DND-41 (cell line): ENCODE measurements at regions not wholly inside any gene's neighbourhood (a gene's known extent, or its start where the extent isn't known, plus 50 kb on each side); places are given as distances from the start of the nearest gene placed in this dataset.

ENCODE experiments used
- ATAC-seq: fragments of 200-7000 bp; cut with Tn5 transposase; 3 replicates; pipeline ENCODE4 v1.9.1; 2021; ENCODE audit warnings: low read depth; ENCODE audit not compliant: insufficient read depth
- DNase-seq: peaks from one replicate; pipeline ENCODE4 v3.0.0-alpha.2; 2020
- H2AFZ ChIP-seq: 2 replicates; pipeline ENCODE4 v1.6.0; 2012; ENCODE audit warnings: low read depth, low read length
- H3K27ac ChIP-seq: 2 replicates; pipeline ENCODE4 v1.5.1; 2012; ENCODE audit warnings: low read length, inconsistent platforms
- H3K27me3 ChIP-seq: fragments of 200-600 bp; sonication (generic); 2 replicates; pipeline ENCODE4 v1.6.0; 2012; ENCODE audit warnings: low read length, mild to moderate bottlenecking, inconsistent platforms; ENCODE audit not compliant: insufficient read depth, poor library complexity
- H3K36me3 ChIP-seq: 2 replicates; pipeline ENCODE4 v1.5.1; 2012; ENCODE audit warnings: low read length, inconsistent platforms; ENCODE audit not compliant: insufficient read depth
- H3K4me1 ChIP-seq: 2 replicates; pipeline ENCODE4 v1.5.1; 2012; ENCODE audit warnings: mild to moderate bottlenecking, low read length; ENCODE audit not compliant: insufficient read depth
- H3K4me2 ChIP-seq: 2 replicates; pipeline ENCODE4 v1.6.0; 2012; ENCODE audit warnings: mild to moderate bottlenecking, moderate library complexity, low read length, inconsistent platforms; ENCODE audit not compliant: insufficient read depth
- H3K4me3 ChIP-seq, 2 experiments: fragments of 200-600 bp in 1 of 2; shearing (Covaris generic) in 1 of 2; 2 replicates each; pipeline ENCODE4 v1.5.1; 2012 to 2016; ENCODE audit warnings: inconsistent platforms in 2 of 2, low read length in 2 of 2, mild to moderate bottlenecking in 2 of 2, low read depth in 1 of 2, moderate library complexity in 1 of 2
- H3K79me2 ChIP-seq: 2 replicates; pipeline ENCODE4 v1.6.0; 2012; ENCODE audit warnings: low read length, inconsistent platforms; ENCODE audit not compliant: insufficient read depth
- H3K9ac ChIP-seq: 2 replicates; pipeline ENCODE4 v1.6.0; 2012; ENCODE audit warnings: low read depth, mild to moderate bottlenecking, inconsistent platforms, low read length, moderate library complexity
- H3K9me3 ChIP-seq: 2 replicates; pipeline ENCODE4 v1.5.1; 2012; ENCODE audit warnings: low read length, moderate library complexity, mild to moderate bottlenecking, inconsistent platforms; ENCODE audit not compliant: insufficient read depth, severe bottlenecking
- H4K20me1 ChIP-seq: 2 replicates; pipeline ENCODE4 v1.6.0; 2012; ENCODE audit warnings: low read length; ENCODE audit not compliant: insufficient read depth
- EZH2 ChIP-seq: IDR thresholded peaks from 3 replicates; pipeline ENCODE4 v1.6.1; 2012; ENCODE audit warnings: borderline replicate concordance, low read depth, mild to moderate bottlenecking, moderate library complexity, low read length, inconsistent platforms; ENCODE audit not compliant: severe bottlenecking
- TF ChIP-seq, protein P1 (sequence below): IDR thresholded peaks from 2 replicates; pipeline ENCODE4 v1.5.1; 2012; ENCODE audit warnings: borderline replicate concordance, low read length, moderate library complexity, mild to moderate bottlenecking; ENCODE audit not compliant: poor library complexity, severe bottlenecking; ENCODE audit errors: extremely low read depth

DNA sequence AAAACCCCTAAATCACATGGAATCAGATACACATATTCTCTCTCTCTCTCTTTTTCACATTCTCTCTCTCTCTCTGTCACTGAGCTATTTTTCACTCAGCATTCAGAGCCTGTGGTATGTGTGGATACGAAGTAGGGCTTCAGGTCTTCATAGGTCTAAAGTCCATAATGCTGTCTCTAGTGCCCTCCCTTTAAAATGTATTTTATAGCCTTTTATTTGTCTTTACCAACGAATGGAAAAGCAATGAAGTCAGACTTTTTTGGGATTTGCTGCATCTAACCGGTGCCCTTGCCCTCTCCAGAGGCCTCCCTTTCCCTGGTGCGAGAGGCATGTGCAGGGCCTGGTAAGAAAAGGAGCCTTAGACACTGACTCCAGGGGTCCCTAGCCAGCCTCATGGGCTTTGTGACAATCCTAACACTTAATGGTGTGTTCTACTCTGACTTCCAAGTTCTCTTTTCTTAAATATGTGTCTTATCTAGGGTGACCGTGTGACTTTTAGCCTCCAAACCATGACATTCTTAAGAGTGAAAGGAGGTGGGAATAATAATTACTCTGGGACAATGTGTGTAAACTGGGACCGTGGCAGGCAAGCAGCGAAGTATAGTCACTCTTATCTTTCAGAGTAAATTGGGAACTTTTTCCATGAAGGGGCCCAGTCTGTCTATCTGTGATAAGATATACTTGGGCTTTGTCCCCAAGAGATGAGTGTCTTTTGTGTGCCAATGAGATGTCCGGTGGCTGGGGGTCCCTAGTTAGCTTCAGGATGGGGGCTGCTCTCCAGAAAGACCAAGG is 101.1 kb downstream of the B3GNT2 start:
- H3K27me3 ChIP-seq = no peaks in the 10 kb centered on the region
- ATAC-seq (no peak), DNase-seq (no peak)
- H4K20me1 ChIP-seq = no peaks in the 10 kb centered on the region
- H2AFZ ChIP-seq = no peak overlapping the region
- H3K4me1 ChIP-seq = no peaks in the 10 kb centered on the region
- TF ChIP-seq, protein P1, sequence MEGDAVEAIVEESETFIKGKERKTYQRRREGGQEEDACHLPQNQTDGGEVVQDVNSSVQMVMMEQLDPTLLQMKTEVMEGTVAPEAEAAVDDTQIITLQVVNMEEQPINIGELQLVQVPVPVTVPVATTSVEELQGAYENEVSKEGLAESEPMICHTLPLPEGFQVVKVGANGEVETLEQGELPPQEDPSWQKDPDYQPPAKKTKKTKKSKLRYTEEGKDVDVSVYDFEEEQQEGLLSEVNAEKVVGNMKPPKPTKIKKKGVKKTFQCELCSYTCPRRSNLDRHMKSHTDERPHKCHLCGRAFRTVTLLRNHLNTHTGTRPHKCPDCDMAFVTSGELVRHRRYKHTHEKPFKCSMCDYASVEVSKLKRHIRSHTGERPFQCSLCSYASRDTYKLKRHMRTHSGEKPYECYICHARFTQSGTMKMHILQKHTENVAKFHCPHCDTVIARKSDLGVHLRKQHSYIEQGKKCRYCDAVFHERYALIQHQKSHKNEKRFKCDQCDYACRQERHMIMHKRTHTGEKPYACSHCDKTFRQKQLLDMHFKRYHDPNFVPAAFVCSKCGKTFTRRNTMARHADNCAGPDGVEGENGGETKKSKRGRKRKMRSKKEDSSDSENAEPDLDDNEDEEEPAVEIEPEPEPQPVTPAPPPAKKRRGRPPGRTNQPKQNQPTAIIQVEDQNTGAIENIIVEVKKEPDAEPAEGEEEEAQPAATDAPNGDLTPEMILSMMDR = no peak
- no peak overlapping the region for H3K27ac ChIP-seq
- H3K79me2 ChIP-seq = no peaks in the 10 kb centered on the region
- no peaks in the 10 kb centered on the region for H3K36me3 ChIP-seq
- no peak overlapping the region for H3K4me2 ChIP-seq
- H3K9ac ChIP-seq = no peak overlapping the region
- no peak overlapping the region for H3K4me3 ChIP-seq
- no peaks in the 10 kb centered on the region for H3K9me3 ChIP-seq

DNA sequence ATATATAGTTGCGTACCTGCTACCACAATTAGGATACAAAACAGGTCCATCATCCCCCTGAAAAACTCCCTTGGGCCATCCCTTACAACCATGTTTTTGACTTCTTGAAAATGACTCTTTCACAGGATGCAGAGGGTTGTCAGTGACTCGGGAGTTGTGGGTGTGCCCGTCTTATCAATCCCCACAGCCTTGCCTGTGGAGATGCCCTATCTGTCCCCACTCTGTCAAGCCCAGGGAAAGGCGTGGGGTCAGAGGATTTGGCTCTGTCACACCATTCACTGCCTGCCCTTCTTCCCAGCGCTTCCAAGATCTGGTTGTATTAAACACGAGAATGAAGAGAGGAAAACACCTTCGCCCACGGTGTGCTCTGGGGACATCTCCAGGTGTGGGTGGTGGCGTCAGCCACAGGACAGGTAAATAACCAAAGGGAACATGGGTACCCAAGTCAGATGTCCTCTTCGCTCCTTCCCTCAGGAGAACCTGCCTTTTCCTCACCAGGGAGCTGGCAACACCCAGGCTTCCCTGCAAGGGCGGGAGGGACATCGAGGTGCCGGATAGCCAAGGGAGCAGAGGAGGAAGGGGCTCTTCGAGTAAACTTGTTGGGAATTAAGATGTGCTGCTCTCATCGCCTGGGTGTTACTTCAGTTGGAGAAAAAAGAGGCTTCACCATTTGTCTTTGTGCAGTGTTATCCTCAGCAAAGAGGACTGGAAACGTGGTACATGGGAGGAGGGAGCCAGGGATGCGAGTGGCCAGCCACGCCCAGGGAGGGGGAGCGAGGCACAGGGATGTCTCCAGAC is 100.3 kb downstream of the B3GNT2 start:
- Histone ChIP-seq H3K4me2 (no peak overlapping the region), H2AFZ (no peak overlapping the region), H3K27ac (no peak overlapping the region), H3K79me2 (no peaks in the 10 kb centered on the region), H3K27me3 (no peaks in the 10 kb centered on the region), H3K4me1 (no peaks in the 10 kb centered on the region), H3K9ac (no peak overlapping the region), H3K36me3 (no peaks in the 10 kb centered on the region), H3K4me3 (no peak overlapping the region), H3K9me3 (no peaks in the 10 kb centered on the region), H4K20me1 (no peaks in the 10 kb centered on the region)
- TF ChIP-seq, protein P1 = no peak
- TF ChIP-seq EZH2 = no peak
- ATAC-seq (no peak), DNase-seq (no peak)

DNA sequence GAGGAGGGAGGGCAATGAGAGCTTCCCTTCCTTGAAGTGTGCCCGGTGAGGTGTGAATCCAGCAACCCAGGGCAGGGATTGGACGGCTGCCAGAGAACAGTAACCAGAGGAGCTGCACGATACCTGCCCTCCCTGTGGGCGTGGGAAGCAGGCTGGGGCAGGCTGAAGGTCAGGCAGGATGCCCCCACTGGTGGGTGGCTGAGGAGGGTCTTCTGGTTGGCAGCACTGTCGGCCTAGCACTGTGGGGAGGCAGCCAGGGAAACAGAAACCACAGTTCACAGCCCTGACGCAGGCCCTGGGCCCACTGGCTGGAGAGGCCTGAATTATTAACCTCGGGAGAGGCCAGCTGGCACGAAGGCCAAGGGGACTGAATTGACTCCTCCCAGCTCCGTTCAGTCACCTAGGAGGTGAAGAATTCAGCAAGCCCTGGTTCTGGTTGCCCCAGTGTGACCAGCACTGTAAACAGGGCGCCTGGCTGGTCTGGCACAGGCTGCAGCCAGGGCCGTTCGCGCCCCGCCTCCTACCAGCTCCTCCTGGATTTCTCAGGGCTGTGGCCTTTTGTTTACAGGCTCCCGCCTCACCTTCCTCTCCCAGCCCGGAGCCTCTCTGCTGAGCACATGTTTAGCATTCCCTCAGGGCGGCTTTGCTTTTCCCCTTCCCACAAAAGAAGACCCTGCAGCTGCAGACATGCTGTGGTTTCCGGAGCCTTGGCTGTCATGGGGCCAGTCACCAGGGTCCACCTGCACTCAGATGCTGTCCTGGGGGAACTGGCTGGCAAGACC is 97.8 kb downstream of the B3GNT2 start:
- H3K27me3 ChIP-seq = no peaks in the 10 kb centered on the region
- H3K4me3 ChIP-seq = no peak overlapping the region
- DNase-seq (no peak), ATAC-seq (no peak; the same call in 2 of the 3 replicates)
- H3K4me1 ChIP-seq = peaks cover 8% of the 10 kb centered on the region
- no peak overlapping the region for H3K4me2 ChIP-seq
- H3K9ac ChIP-seq = no peak overlapping the region
- no peak overlapping the region for H2AFZ ChIP-seq
- no peak overlapping the region for H3K27ac ChIP-seq
- no peaks in the 10 kb centered on the region for H3K9me3 ChIP-seq
- no peaks in the 10 kb centered on the region for H3K36me3 ChIP-seq
- no peaks in the 10 kb centered on the region for H3K79me2 ChIP-seq
- TF ChIP-seq, protein P1 = no peak
- TF ChIP-seq EZH2 = no peak
- no peaks in the 10 kb centered on the region for H4K20me1 ChIP-seq
